ENCODE measurements at regions not wholly inside any gene's neighbourhood (a gene's known extent, or its start where the extent isn't known, plus 50 kb on each side); places are given as distances from the start of the nearest gene placed in this dataset.

DNA sequence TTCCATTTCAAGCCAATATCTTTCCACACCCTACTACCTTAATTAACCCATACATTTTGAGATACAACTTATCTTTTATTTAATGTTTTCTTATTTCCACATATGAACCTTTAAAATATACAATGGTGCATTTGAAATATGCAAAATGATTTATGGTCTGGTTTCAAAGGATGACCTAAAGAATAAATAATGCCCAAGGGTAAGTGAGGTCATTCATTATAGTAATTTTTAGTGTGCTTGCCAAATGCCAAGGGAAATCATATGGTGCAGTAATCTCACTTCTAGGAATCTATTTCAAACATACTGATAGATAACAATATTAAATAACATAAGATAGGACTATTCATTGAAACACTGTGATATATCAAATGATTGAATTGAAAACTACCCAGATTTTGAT lies 1055.4 kb downstream of the AGBL1 start:
- Histone ChIP-seq H3K36me3 (replicated peaks in 1 of 2; ENCODE audit: insufficient read depth in 1 of 2, low read depth in 2 of 2) (no peaks in the 10 kb centered on the region), H3K27me3 (no peaks in the 10 kb centered on the region), H3K4me1 (no peaks in the 10 kb centered on the region), H3K9me3 (no peaks in the 10 kb centered on the region), H3K4me3 (no peak overlapping the region), H3K27ac (no peak overlapping the region)
- intact Hi-C loops (cut with DNase I) = no loop called here
- TF ChIP-seq CTCF (IDR thresholded peaks at IDR 0.05) = no peak
- no peak for TF ChIP-seq POLR2A (IDR thresholded peaks at IDR 0.05)
- ATAC-seq (no peak), DNase-seq (no peak)

- intact Hi-C loops (cut with DNase I) = no loop called here
- H3K27me3 ChIP-seq = no peaks in the 10 kb centered on the region
- ATAC-seq (no peak), DNase-seq (no peak)
- H3K27ac ChIP-seq = no peak overlapping the region
- H3K9me3 ChIP-seq = no peaks in the 10 kb centered on the region
- no peak overlapping the region for H3K4me3 ChIP-seq
- no peaks in the 10 kb centered on the region for H3K4me1 ChIP-seq
- H3K36me3 ChIP-seq (replicated peaks in 1 of 2; ENCODE audit: insufficient read depth in 1 of 2, low read depth in 2 of 2) = no peaks in the 10 kb centered on the region
- no peak for TF ChIP-seq POLR2A (IDR thresholded peaks at IDR 0.05)
- no peak for TF ChIP-seq CTCF (IDR thresholded peaks at IDR 0.05)
These were observed 1054.0 kb downstream of the AGBL1 start for GRCh38 chr15:87133704-87134103.

DNA sequence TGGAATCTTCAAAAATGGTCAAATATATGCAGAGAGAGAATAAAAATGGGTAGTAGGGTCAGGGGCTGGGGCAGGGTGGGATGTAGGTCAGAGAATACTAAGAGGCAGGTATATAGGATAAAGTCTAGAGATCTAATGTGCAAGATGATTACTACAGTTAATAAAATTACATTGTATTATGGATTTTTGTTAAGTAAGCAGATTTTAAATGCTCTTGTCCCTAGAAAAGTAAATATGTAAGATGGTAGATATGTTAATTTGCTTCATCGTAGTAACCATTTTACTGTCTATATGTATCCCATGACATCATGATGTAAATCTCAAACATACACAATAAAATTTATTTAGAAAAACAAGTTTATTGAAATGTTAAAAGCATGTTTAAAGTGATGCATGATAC lies 1051.4 kb downstream of the AGBL1 start:
- Histone ChIP-seq H3K9me3 (no peaks in the 10 kb centered on the region), H3K36me3 (replicated peaks in 1 of 2; ENCODE audit: insufficient read depth in 1 of 2, low read depth in 2 of 2) (no peaks in the 10 kb centered on the region), H3K4me1 (no peaks in the 10 kb centered on the region), H3K27me3 (no peaks in the 10 kb centered on the region), H3K4me3 (no peak overlapping the region), H3K27ac (no peak overlapping the region)
- intact Hi-C loops (cut with DNase I) = no loop called here
- ATAC-seq (no peak), DNase-seq (no peak)
- 69 to 71% methylated on average over 1 of the region's 1 CpG for WGBS, 2 donors
- TF ChIP-seq CTCF (IDR thresholded peaks at IDR 0.05) (no peak), POLR2A (IDR thresholded peaks at IDR 0.05) (no peak)

- ATAC-seq (no peak), DNase-seq (no peak)
- Histone ChIP-seq H3K27ac (no peak overlapping the region), H3K27me3 (no peaks in the 10 kb centered on the region), H3K4me3 (no peak overlapping the region), H3K36me3 (replicated peaks in 1 of 2; ENCODE audit: insufficient read depth in 1 of 2, low read depth in 2 of 2) (no peaks in the 10 kb centered on the region), H3K4me1 (no peaks in the 10 kb centered on the region), H3K9me3 (no peaks in the 10 kb centered on the region)
- TF ChIP-seq CTCF (IDR thresholded peaks at IDR 0.05) (no peak), POLR2A (IDR thresholded peaks at IDR 0.05) (no peak)
- intact Hi-C loops (cut with DNase I) = no loop called here
- WGBS, 2 donors = 50 to 65% methylated on average over 1 of the region's 1 CpG
These were observed 1050.2 kb downstream of the AGBL1 start for GRCh38 chr15:87129916-87130315.

DNA sequence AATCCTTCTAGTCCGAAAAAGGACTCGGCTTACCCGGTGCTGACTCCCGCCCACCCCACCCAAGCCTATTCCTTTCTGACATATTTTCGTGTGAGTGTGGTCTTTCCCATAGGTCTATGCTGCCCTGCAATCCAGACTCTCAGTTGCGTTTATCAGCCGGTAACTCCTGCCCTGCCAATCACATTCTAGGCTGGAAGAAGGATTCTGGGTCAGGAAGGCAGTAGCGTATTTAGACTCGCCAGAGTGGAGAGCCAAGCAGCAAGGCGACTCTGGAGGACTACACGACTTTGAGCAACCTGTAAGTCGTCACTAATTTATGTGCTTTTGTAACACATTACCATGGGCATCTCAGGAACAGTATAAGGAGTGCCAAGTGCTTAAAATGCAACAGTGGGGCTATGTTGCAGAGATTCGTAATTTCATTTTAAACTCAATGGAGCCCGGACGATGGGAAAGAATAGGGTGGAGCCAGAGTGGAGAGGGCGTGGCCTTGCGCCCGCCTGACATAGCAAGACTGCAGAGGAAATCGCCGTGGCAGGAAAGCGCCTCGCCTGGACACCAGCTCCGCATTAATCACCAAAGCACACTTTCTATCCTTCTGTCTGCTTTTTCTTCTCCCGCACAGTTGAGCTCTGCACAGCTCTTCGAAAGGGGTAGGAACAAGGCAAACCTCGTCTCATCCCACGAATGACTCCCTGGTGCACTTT lies 1044.2 kb downstream of the AGBL1 start:
- Histone ChIP-seq H3K27me3 (no peaks in the 10 kb centered on the region), H3K27ac (no peak overlapping the region), H3K36me3 (replicated peaks in 1 of 2; ENCODE audit: insufficient read depth in 1 of 2, low read depth in 2 of 2) (no peaks in the 10 kb centered on the region), H3K4me3 (no peak overlapping the region), H3K4me1 (no peaks in the 10 kb centered on the region), H3K9me3 (no peaks in the 10 kb centered on the region)
- ATAC-seq (no peak), DNase-seq (no peak)
- TF ChIP-seq POLR2A (IDR thresholded peaks at IDR 0.05) = no peak
- WGBS, 2 donors = 68 to 70% methylated on average over 27 of the region's 27 CpGs
- intact Hi-C loops (cut with DNase I) = no loop called here

Data from body of pancreas (tissue), 4 donors.